ENCODE measurements at regions not wholly inside any gene's neighbourhood (a gene's known extent, or its start where the extent isn't known, plus 50 kb on each side); places are given as distances from the start of the nearest gene placed in this dataset.

- Histone ChIP-seq H3K27me3 (ENCODE audit: control insufficient read depth in 5 of 5, insufficient read depth in 4 of 5, low read length in 5 of 5) (no peaks in the 10 kb centered on the region), H3K4me1 (ENCODE audit: control insufficient read depth in 5 of 5, insufficient read depth in 5 of 5, low read length in 5 of 5) (no peaks in the 10 kb centered on the region), H3K9me3 (ENCODE audit: control insufficient read depth in 5 of 5, low read length in 5 of 5) (no peaks in the 10 kb centered on the region), H3K4me3 (ENCODE audit: low read depth in 1 of 5, low read length in 5 of 5) (no peak overlapping the region), H3K27ac (ENCODE audit: low read depth, low read length) (no peak overlapping the region), H3K9ac (ENCODE audit: low read length in 5 of 5) (no peak overlapping the region), H3K36me3 (ENCODE audit: control insufficient read depth in 5 of 5, insufficient read depth in 5 of 5, low read length in 5 of 5) (no peaks in the 10 kb centered on the region)
These were observed 76.4 kb downstream of the CXXC4 start for GRCh38 chr4:104418286-104418685.

- Histone ChIP-seq H3K27ac (ENCODE audit: low read depth, low read length) (no peak overlapping the region), H3K36me3 (ENCODE audit: control insufficient read depth in 5 of 5, insufficient read depth in 5 of 5, low read length in 5 of 5) (no peaks in the 10 kb centered on the region), H3K9ac (ENCODE audit: low read length in 5 of 5) (no peak overlapping the region), H3K4me1 (ENCODE audit: control insufficient read depth in 5 of 5, insufficient read depth in 5 of 5, low read length in 5 of 5) (no peaks in the 10 kb centered on the region), H3K9me3 (ENCODE audit: control insufficient read depth in 5 of 5, low read length in 5 of 5) (no peaks in the 10 kb centered on the region), H3K27me3 (ENCODE audit: control insufficient read depth in 5 of 5, insufficient read depth in 4 of 5, low read length in 5 of 5) (no peaks in the 10 kb centered on the region), H3K4me3 (ENCODE audit: low read depth in 1 of 5, low read length in 5 of 5) (no peak overlapping the region)
These were observed 77.3 kb downstream of the CXXC4 start for GRCh38 chr4:104417357-104417882.

GRCh38 chr4:104416725-104417356 lies 77.9 kb downstream of the CXXC4 start:
- H3K27ac ChIP-seq (ENCODE audit: low read depth, low read length), result no peak overlapping the region
- no peak overlapping the region for H3K9ac ChIP-seq (ENCODE audit: low read length in 5 of 5)
- H3K36me3 ChIP-seq (ENCODE audit: control insufficient read depth in 5 of 5, insufficient read depth in 5 of 5, low read length in 5 of 5), result no peaks in the 10 kb centered on the region
- H3K27me3 ChIP-seq (ENCODE audit: control insufficient read depth in 5 of 5, insufficient read depth in 4 of 5, low read length in 5 of 5), result no peaks in the 10 kb centered on the region
- no peaks in the 10 kb centered on the region for H3K9me3 ChIP-seq (ENCODE audit: control insufficient read depth in 5 of 5, low read length in 5 of 5)
- H3K4me3 ChIP-seq (ENCODE audit: low read depth in 1 of 5, low read length in 5 of 5), result no peak overlapping the region
- H3K4me1 ChIP-seq (ENCODE audit: control insufficient read depth in 5 of 5, insufficient read depth in 5 of 5, low read length in 5 of 5), result no peaks in the 10 kb centered on the region

GRCh38 chr4:104413487-104413886 lies 81.2 kb downstream of the CXXC4 start:
- Histone ChIP-seq H3K27ac (ENCODE audit: low read depth, low read length) (no peak overlapping the region), H3K36me3 (ENCODE audit: control insufficient read depth in 5 of 5, insufficient read depth in 5 of 5, low read length in 5 of 5) (no peaks in the 10 kb centered on the region), H3K9ac (ENCODE audit: low read length in 5 of 5) (no peak overlapping the region), H3K27me3 (ENCODE audit: control insufficient read depth in 5 of 5, insufficient read depth in 4 of 5, low read length in 5 of 5) (no peaks in the 10 kb centered on the region), H3K4me1 (ENCODE audit: control insufficient read depth in 5 of 5, insufficient read depth in 5 of 5, low read length in 5 of 5) (no peaks in the 10 kb centered on the region), H3K9me3 (ENCODE audit: control insufficient read depth in 5 of 5, low read length in 5 of 5) (no peaks in the 10 kb centered on the region), H3K4me3 (ENCODE audit: low read depth in 1 of 5, low read length in 5 of 5) (no peak overlapping the region)

- Histone ChIP-seq H3K9ac (ENCODE audit: low read length in 5 of 5) (no peak overlapping the region), H3K27me3 (ENCODE audit: control insufficient read depth in 5 of 5, insufficient read depth in 4 of 5, low read length in 5 of 5) (no peaks in the 10 kb centered on the region), H3K4me1 (ENCODE audit: control insufficient read depth in 5 of 5, insufficient read depth in 5 of 5, low read length in 5 of 5) (no peaks in the 10 kb centered on the region), H3K4me3 (ENCODE audit: low read depth in 1 of 5, low read length in 5 of 5) (no peak overlapping the region), H3K9me3 (ENCODE audit: control insufficient read depth in 5 of 5, low read length in 5 of 5) (no peaks in the 10 kb centered on the region), H3K27ac (ENCODE audit: low read depth, low read length) (no peak overlapping the region), H3K36me3 (ENCODE audit: control insufficient read depth in 5 of 5, insufficient read depth in 5 of 5, low read length in 5 of 5) (no peaks in the 10 kb centered on the region)
These were observed 82.3 kb downstream of the CXXC4 start for GRCh38 chr4:104412344-104412743.

- H3K27me3 ChIP-seq (ENCODE audit: control insufficient read depth in 5 of 5, insufficient read depth in 4 of 5, low read length in 5 of 5), result no peaks in the 10 kb centered on the region
- H3K4me3 ChIP-seq (ENCODE audit: low read depth in 1 of 5, low read length in 5 of 5), result no peak overlapping the region
- H3K9ac ChIP-seq (ENCODE audit: low read length in 5 of 5), result no peak overlapping the region
- no peaks in the 10 kb centered on the region for H3K36me3 ChIP-seq (ENCODE audit: control insufficient read depth in 5 of 5, insufficient read depth in 5 of 5, low read length in 5 of 5)
- H3K9me3 ChIP-seq (ENCODE audit: control insufficient read depth in 5 of 5, low read length in 5 of 5), result no peaks in the 10 kb centered on the region
- no peaks in the 10 kb centered on the region for H3K4me1 ChIP-seq (ENCODE audit: control insufficient read depth in 5 of 5, insufficient read depth in 5 of 5, low read length in 5 of 5)
- H3K27ac ChIP-seq (ENCODE audit: low read depth, low read length), result no peak overlapping the region
These were observed 83.2 kb downstream of the CXXC4 start for GRCh38 chr4:104411502-104411901.

- no peaks in the 10 kb centered on the region for H3K36me3 ChIP-seq (ENCODE audit: control insufficient read depth in 5 of 5, insufficient read depth in 5 of 5, low read length in 5 of 5)
- H3K9ac ChIP-seq (ENCODE audit: low read length in 5 of 5), result no peak overlapping the region
- H3K27me3 ChIP-seq (ENCODE audit: control insufficient read depth in 5 of 5, insufficient read depth in 4 of 5, low read length in 5 of 5), result no peaks in the 10 kb centered on the region
- H3K4me1 ChIP-seq (ENCODE audit: control insufficient read depth in 5 of 5, insufficient read depth in 5 of 5, low read length in 5 of 5), result no peaks in the 10 kb centered on the region
- H3K27ac ChIP-seq (ENCODE audit: low read depth, low read length), result no peak overlapping the region
- H3K4me3 ChIP-seq (ENCODE audit: low read depth in 1 of 5, low read length in 5 of 5), result no peak overlapping the region
- H3K9me3 ChIP-seq (ENCODE audit: control insufficient read depth in 5 of 5, low read length in 5 of 5), result no peaks in the 10 kb centered on the region
These were observed 85.8 kb downstream of the CXXC4 start for GRCh38 chr4:104408878-104409277.

- Histone ChIP-seq H3K27ac (ENCODE audit: low read depth, low read length) (no peak overlapping the region), H3K27me3 (ENCODE audit: control insufficient read depth in 5 of 5, insufficient read depth in 4 of 5, low read length in 5 of 5) (no peaks in the 10 kb centered on the region), H3K9me3 (ENCODE audit: control insufficient read depth in 5 of 5, low read length in 5 of 5) (peaks cover 0 to 15% (median 4%) of the 10 kb centered on the region in 5 donors), H3K4me1 (ENCODE audit: control insufficient read depth in 5 of 5, insufficient read depth in 5 of 5, low read length in 5 of 5) (no peaks in the 10 kb centered on the region), H3K9ac (ENCODE audit: low read length in 5 of 5) (no peak overlapping the region), H3K36me3 (ENCODE audit: control insufficient read depth in 5 of 5, insufficient read depth in 5 of 5, low read length in 5 of 5) (no peaks in the 10 kb centered on the region), H3K4me3 (ENCODE audit: low read depth in 1 of 5, low read length in 5 of 5) (no peak overlapping the region)
These were observed 90.3 kb downstream of the CXXC4 start for GRCh38 chr4:104404361-104404760.

GRCh38 chr4:104395168-104395614 lies 99.5 kb downstream of the CXXC4 start:
- no peak overlapping the region for H3K4me3 ChIP-seq (ENCODE audit: low read depth in 1 of 5, low read length in 5 of 5)
- no peak overlapping the region for H3K9ac ChIP-seq (ENCODE audit: low read length in 5 of 5)
- no peak overlapping the region for H3K27ac ChIP-seq (ENCODE audit: low read depth, low read length)
- H3K36me3 ChIP-seq (ENCODE audit: control insufficient read depth in 5 of 5, insufficient read depth in 5 of 5, low read length in 5 of 5), result no peaks in the 10 kb centered on the region
- no peaks in the 10 kb centered on the region for H3K9me3 ChIP-seq (ENCODE audit: control insufficient read depth in 5 of 5, low read length in 5 of 5)
- H3K4me1 ChIP-seq (ENCODE audit: control insufficient read depth in 5 of 5, insufficient read depth in 5 of 5, low read length in 5 of 5), result peaks cover 0 to 21% (median 4%) of the 10 kb centered on the region in 5 donors
- peaks cover 0 to 4% (median 0%) of the 10 kb centered on the region in 5 donors for H3K27me3 ChIP-seq (ENCODE audit: control insufficient read depth in 5 of 5, insufficient read depth in 4 of 5, low read length in 5 of 5)

- peak overlapping the region in 4 of 5 donors; percentile 7 to 43 (median 26) for H3K4me3 ChIP-seq (ENCODE audit: low read depth in 1 of 5, low read length in 5 of 5)
- peak overlapping the region; percentile 11 for H3K27ac ChIP-seq (ENCODE audit: low read depth, low read length)
- peaks cover 0 to 4% (median 0%) of the 10 kb centered on the region in 5 donors for H3K27me3 ChIP-seq (ENCODE audit: control insufficient read depth in 5 of 5, insufficient read depth in 4 of 5, low read length in 5 of 5)
- H3K36me3 ChIP-seq (ENCODE audit: control insufficient read depth in 5 of 5, insufficient read depth in 5 of 5, low read length in 5 of 5), result no peaks in the 10 kb centered on the region
- H3K9ac ChIP-seq (ENCODE audit: low read length in 5 of 5), result no peak overlapping the region
- H3K9me3 ChIP-seq (ENCODE audit: control insufficient read depth in 5 of 5, low read length in 5 of 5), result no peaks in the 10 kb centered on the region
- H3K4me1 ChIP-seq (ENCODE audit: control insufficient read depth in 5 of 5, insufficient read depth in 5 of 5, low read length in 5 of 5), result peaks cover 0 to 21% (median 4%) of the 10 kb centered on the region in 5 donors
These were observed 100.1 kb downstream of the CXXC4 start for GRCh38 chr4:104394406-104395167.

Data from subcutaneous abdominal adipose tissue (tissue), 5 donors.